H54 (cell line): ENCODE measurements at regions not wholly inside any gene's neighbourhood (a gene's known extent, or its start where the extent isn't known, plus 50 kb on each side); places are given as distances from the start of the nearest gene placed in this dataset.

ENCODE experiments used
- DNase-seq: peaks from one replicate; pipeline ENCODE4 v3.0.0; 2011; ENCODE audit warnings: low spot score, mixed read lengths; ENCODE audit not compliant: insufficient read length
- FAIRE-seq: peaks from 3 replicates; lab custom pipeline; 2011; peaks lifted over from hg19 to GRCh38; lab: Jason Lieb, UNC
- POLR2A ChIP-seq: IDR thresholded peaks from 2 replicates; pipeline ENCODE4 v1.6.1; 2011; ENCODE audit warnings: low read depth, mild to moderate bottlenecking, low read length

GRCh38 chr3:168467115-168467714, 371.5 kb upstream of the GOLIM4 start:
- TF ChIP-seq POLR2A = no peak
- DNase-seq (no peak), FAIRE-seq (no peak)

- no peak for TF ChIP-seq POLR2A
- DNase-seq = no peak
- no peak for FAIRE-seq
These were observed 366.1 kb upstream of the GOLIM4 start for GRCh38 chr3:168461793-168462192.

GRCh38 chr3:168459226-168459784, 363.6 kb upstream of the GOLIM4 start:
- no peak for TF ChIP-seq POLR2A
- DNase-seq (no peak), FAIRE-seq (no peak)

GRCh38 chr3:168457954-168458539, 362.3 kb upstream of the GOLIM4 start:
- no peak for TF ChIP-seq POLR2A
- DNase-seq (no peak), FAIRE-seq (no peak)

GRCh38 chr3:168455814-168456213, 360.1 kb upstream of the GOLIM4 start:
- FAIRE-seq (no peak), DNase-seq (no peak)
- no peak for TF ChIP-seq POLR2A

- no peak for DNase-seq
- TF ChIP-seq POLR2A = no peak
- FAIRE-seq = no peak
These were observed 357.9 kb upstream of the GOLIM4 start for GRCh38 chr3:168453623-168454022.

GRCh38 chr3:168443965-168444364, 348.2 kb upstream of the GOLIM4 start:
- no peak for TF ChIP-seq POLR2A
- FAIRE-seq = no peak
- no peak for DNase-seq

GRCh38 chr3:168442502-168442901, 346.8 kb upstream of the GOLIM4 start:
- no peak for DNase-seq
- TF ChIP-seq POLR2A = no peak
- FAIRE-seq = no peak

GRCh38 chr3:168436245-168436724, 340.6 kb upstream of the GOLIM4 start:
- DNase-seq (no peak), FAIRE-seq (no peak)
- TF ChIP-seq POLR2A = no peak

GRCh38 chr3:168431491-168431890, 335.8 kb upstream of the GOLIM4 start:
- FAIRE-seq (no peak), DNase-seq (no peak)
- TF ChIP-seq POLR2A = no peak

- DNase-seq (no peak), FAIRE-seq (no peak)
- TF ChIP-seq POLR2A = no peak
These were observed 332.2 kb upstream of the GOLIM4 start for GRCh38 chr3:168427835-168428475.

- TF ChIP-seq POLR2A = no peak
- FAIRE-seq (no peak), DNase-seq (no peak)
These were observed 331.4 kb upstream of the GOLIM4 start for GRCh38 chr3:168427156-168427555.

- no peak for TF ChIP-seq POLR2A
- no peak for DNase-seq
- no peak for FAIRE-seq
These were observed 330.3 kb upstream of the GOLIM4 start for GRCh38 chr3:168425936-168426595.
